ENCODE measurements at regions not wholly inside any gene's neighbourhood (a gene's known extent, or its start where the extent isn't known, plus 50 kb on each side); places are given as distances from the start of the nearest gene placed in this dataset.
"Not testable (repeated sequence)": the region's sequence is repeated elsewhere in the genome, so short reads cannot be mapped to it uniquely, and the experiment has no call there.

- DNase-seq = no peak
These were observed 284.6 kb downstream of the BCAT1 start for GRCh38 chr12:24664161-24664880.

GRCh38 chr12:24661657-24662096, 287.2 kb downstream of the BCAT1 start:
- no peak for DNase-seq

GRCh38 chr12:24659016-24659415, 289.9 kb downstream of the BCAT1 start:
- no peak for DNase-seq

- DNase-seq = not testable (repeated sequence)
These were observed 294.6 kb downstream of the BCAT1 start for GRCh38 chr12:24654344-24654743.

- no peak for DNase-seq
These were observed 299.3 kb downstream of the BCAT1 start for GRCh38 chr12:24649634-24650033.

GRCh38 chr12:24649209-24649608, 299.7 kb downstream of the BCAT1 start:
- DNase-seq = no peak

GRCh38 chr12:24645254-24645653, 303.6 kb downstream of the BCAT1 start:
- DNase-seq = no peak

GRCh38 chr12:24643120-24644119, 305.5 kb downstream of the BCAT1 start:
- no peak for DNase-seq

- DNase-seq = no peak
These were observed 309.3 kb downstream of the BCAT1 start for GRCh38 chr12:24639641-24640040.

GRCh38 chr12:24632466-24632865, 316.4 kb downstream of the BCAT1 start:
- no peak for DNase-seq

- no peak for DNase-seq
These were observed 317.1 kb downstream of the BCAT1 start for GRCh38 chr12:24631676-24632426.

GRCh38 chr12:24630856-24631255, 318.0 kb downstream of the BCAT1 start:
- DNase-seq = no peak

GRCh38 chr12:24630446-24630845, 318.5 kb downstream of the BCAT1 start:
- no peak for DNase-seq

GRCh38 chr12:24625103-24625502, 323.8 kb downstream of the BCAT1 start:
- no peak for DNase-seq

- DNase-seq = not testable (repeated sequence)
These were observed 328.9 kb downstream of the BCAT1 start for GRCh38 chr12:24619954-24620353.

GRCh38 chr12:24617471-24617870, 331.4 kb downstream of the BCAT1 start:
- no peak for DNase-seq

- DNase-seq = no peak
These were observed 332.9 kb downstream of the BCAT1 start for GRCh38 chr12:24615967-24616411.

- DNase-seq = no peak
These were observed 340.1 kb downstream of the BCAT1 start for GRCh38 chr12:24608637-24609285.

GRCh38 chr12:24608108-24608507, 340.8 kb downstream of the BCAT1 start:
- DNase-seq = no peak

- no peak for DNase-seq
These were observed 343.0 kb downstream of the BCAT1 start for GRCh38 chr12:24605916-24606315.

- DNase-seq = no peak
These were observed 343.4 kb downstream of the BCAT1 start for GRCh38 chr12:24605466-24605865.

GRCh38 chr12:24603371-24603770, 345.5 kb downstream of the BCAT1 start:
- no peak for DNase-seq

Data from CD4-positive, alpha-beta T cell treated with Interleukin-21 for 1 hour (primary cell).